Lower leg skin (tissue), 3 donors: ENCODE measurements at regions not wholly inside any gene's neighbourhood (a gene's known extent, or its start where the extent isn't known, plus 50 kb on each side); places are given as distances from the start of the nearest gene placed in this dataset.

Experiments used
- CTCF ChIP-seq, 3 donors: fragments of 450-650 bp; IDR thresholded peaks; one replicate each; pipeline ENCODE4 v1.5.1; 2016; ENCODE audit warnings: antibody characterized with exemption in 3 of 3, mild to moderate bottlenecking in 3 of 3, moderate library complexity in 2 of 3
- POLR2A ChIP-seq, 2 donors: fragments of 450-650 bp; IDR thresholded peaks; one replicate each; pipeline ENCODE4 v1.6.1; 2016 to 2017; ENCODE audit warnings: antibody characterized with exemption in 2 of 2, mild to moderate bottlenecking in 1 of 2, moderate library complexity in 1 of 2

GRCh38 chr12:71004578-71004977 lies 84.0 kb upstream of the PTPRR start:
- TF ChIP-seq POLR2A (IDR thresholded peaks at IDR 0.05) (no peak), CTCF (IDR thresholded peaks at IDR 0.05) (no peak)
